ENCODE measurements at regions not wholly inside any gene's neighbourhood (a gene's known extent, or its start where the extent isn't known, plus 50 kb on each side); places are given as distances from the start of the nearest gene placed in this dataset.

DNA sequence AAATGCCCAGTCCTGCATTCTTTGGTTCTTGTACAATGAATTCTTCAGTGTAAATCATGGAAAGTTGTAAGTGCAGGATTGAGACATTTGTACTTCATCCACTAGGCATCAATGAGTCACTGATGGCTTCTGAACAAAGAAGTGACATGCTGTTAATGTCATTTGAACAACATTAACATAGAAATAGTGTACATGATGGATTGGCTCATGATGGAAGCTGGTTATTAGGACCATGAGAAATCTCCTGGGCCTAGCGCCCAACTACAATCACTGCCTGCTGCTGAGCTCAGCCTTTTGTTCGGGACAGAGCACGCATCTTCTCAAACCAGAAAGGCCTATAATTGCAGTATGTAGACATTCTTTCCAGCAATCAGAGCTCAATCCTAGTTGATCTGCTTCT, 316.8 kb upstream of the TSHZ2 start:
- H3K4me3 ChIP-seq (ENCODE audit: low read length), result no peak overlapping the region

DNA sequence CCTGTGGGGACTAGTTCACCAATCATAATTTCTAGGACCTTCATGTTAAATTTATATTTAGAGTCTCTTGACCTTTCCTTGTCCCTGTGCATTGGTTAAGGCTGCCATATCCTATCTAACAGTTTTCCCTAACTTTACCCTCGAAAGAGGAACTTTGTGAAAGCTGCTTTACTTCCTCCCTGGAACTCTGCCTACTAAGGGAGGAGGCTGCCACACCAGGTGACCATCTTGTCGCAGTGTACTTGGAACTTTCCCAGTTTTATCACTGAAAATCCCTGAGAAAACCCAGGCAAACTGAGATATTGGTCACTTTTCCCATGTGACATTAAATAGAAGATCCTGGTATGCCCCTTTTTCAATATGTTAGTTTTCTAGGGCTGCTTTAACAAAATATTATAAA, 317.6 kb upstream of the TSHZ2 start:
- no peaks in the 10 kb centered on the region for H3K4me1 ChIP-seq (ENCODE audit: insufficient read depth, low read length)
- no peaks in the 10 kb centered on the region for H3K9me3 ChIP-seq (ENCODE audit: low read length)
- no peaks in the 10 kb centered on the region for H3K36me3 ChIP-seq (ENCODE audit: insufficient read depth, low read length)
- no peak overlapping the region for H2AFZ ChIP-seq (ENCODE audit: low read depth, low read length)
- peaks cover 4% of the 10 kb centered on the region for H3K27me3 ChIP-seq (ENCODE audit: insufficient read depth, low read length)
- no peak overlapping the region for H3K4me3 ChIP-seq (ENCODE audit: low read length)

More for the DNA sequence above, 316.8 kb upstream of the TSHZ2 start:
- no peaks in the 10 kb centered on the region for H3K9me3 ChIP-seq (ENCODE audit: low read length)
- H3K4me1 ChIP-seq (ENCODE audit: insufficient read depth, low read length), result no peaks in the 10 kb centered on the region
- H3K27me3 ChIP-seq (ENCODE audit: insufficient read depth, low read length), result peaks cover 4% of the 10 kb centered on the region
- H3K36me3 ChIP-seq (ENCODE audit: insufficient read depth, low read length), result no peaks in the 10 kb centered on the region
- H2AFZ ChIP-seq (ENCODE audit: low read depth, low read length), result no peak overlapping the region

DNA sequence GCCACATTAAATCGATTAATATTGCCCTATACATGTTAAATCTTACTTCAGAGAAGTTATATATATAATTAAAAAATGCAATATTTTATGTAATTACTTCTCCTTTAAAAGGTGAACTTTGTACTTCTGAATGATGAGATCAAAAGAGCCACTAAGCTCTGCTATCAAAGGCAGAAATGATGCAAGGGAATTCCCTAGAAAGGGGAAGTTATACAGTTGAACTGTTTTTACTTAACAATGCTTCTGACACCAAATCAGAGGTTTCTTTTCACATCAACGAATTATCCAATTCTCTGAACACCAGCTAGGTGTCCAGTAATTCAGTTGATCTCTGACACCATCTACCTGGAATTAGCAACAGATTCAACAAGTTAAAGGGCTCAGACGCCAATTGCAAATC, 319.9 kb upstream of the TSHZ2 start:
- H2AFZ ChIP-seq (ENCODE audit: low read depth, low read length), result no peak overlapping the region
- no peak overlapping the region for H3K4me3 ChIP-seq (ENCODE audit: low read length)
- peaks cover 4% of the 10 kb centered on the region for H3K27me3 ChIP-seq (ENCODE audit: insufficient read depth, low read length)
- H3K9me3 ChIP-seq (ENCODE audit: low read length), result no peaks in the 10 kb centered on the region
- H3K36me3 ChIP-seq (ENCODE audit: insufficient read depth, low read length), result no peaks in the 10 kb centered on the region
- no peaks in the 10 kb centered on the region for H3K4me1 ChIP-seq (ENCODE audit: insufficient read depth, low read length)

GRCh38 chr20:52649727-52650126, 322.4 kb upstream of the TSHZ2 start:
- Histone ChIP-seq H3K4me3 (ENCODE audit: low read length) (no peak overlapping the region), H2AFZ (ENCODE audit: low read depth, low read length) (no peak overlapping the region), H3K36me3 (ENCODE audit: insufficient read depth, low read length) (no peaks in the 10 kb centered on the region), H3K4me1 (ENCODE audit: insufficient read depth, low read length) (no peaks in the 10 kb centered on the region), H3K9me3 (ENCODE audit: low read length) (no peaks in the 10 kb centered on the region), H3K27me3 (ENCODE audit: insufficient read depth, low read length) (peaks cover 4% of the 10 kb centered on the region)

GRCh38 chr20:52645822-52646221, 326.3 kb upstream of the TSHZ2 start:
- no peaks in the 10 kb centered on the region for H3K27me3 ChIP-seq (ENCODE audit: insufficient read depth, low read length)

DNA sequence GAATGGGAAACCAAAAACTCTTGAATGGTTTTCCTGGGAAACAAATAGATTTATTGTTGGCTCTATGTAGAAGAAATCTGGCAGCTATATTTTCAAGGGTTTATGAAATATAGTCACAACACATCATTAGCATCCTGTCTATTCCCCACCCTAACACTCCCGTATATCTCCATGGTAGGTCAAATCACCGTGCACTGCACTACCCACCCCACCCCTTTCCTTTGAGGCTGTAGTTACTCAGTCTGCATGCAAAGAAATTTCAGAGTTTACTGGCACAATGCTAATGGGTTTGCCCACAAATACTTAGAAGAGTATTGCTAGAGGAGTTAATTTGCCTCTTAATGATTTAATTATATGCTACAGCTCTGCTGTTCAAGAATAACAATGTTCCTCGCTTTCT, 329.1 kb upstream of the TSHZ2 start:
- Histone ChIP-seq H3K9me3 (ENCODE audit: low read length) (no peaks in the 10 kb centered on the region), H2AFZ (ENCODE audit: low read depth, low read length) (no peak overlapping the region), H3K4me3 (ENCODE audit: low read length) (no peak overlapping the region), H3K27me3 (ENCODE audit: insufficient read depth, low read length) (no peaks in the 10 kb centered on the region), H3K36me3 (ENCODE audit: insufficient read depth, low read length) (no peaks in the 10 kb centered on the region), H3K4me1 (ENCODE audit: insufficient read depth, low read length) (no peaks in the 10 kb centered on the region)

More at GRCh38 chr20:52645822-52646221, 326.3 kb upstream of the TSHZ2 start:
- Histone ChIP-seq H3K9me3 (ENCODE audit: low read length) (no peaks in the 10 kb centered on the region), H3K4me3 (ENCODE audit: low read length) (no peak overlapping the region), H3K36me3 (ENCODE audit: insufficient read depth, low read length) (no peaks in the 10 kb centered on the region), H3K4me1 (ENCODE audit: insufficient read depth, low read length) (no peaks in the 10 kb centered on the region), H2AFZ (ENCODE audit: low read depth, low read length) (no peak overlapping the region)

GRCh38 chr20:52637201-52637600, 335.0 kb upstream of the TSHZ2 start:
- Histone ChIP-seq H2AFZ (ENCODE audit: low read depth, low read length) (no peak overlapping the region), H3K4me3 (ENCODE audit: low read length) (no peak overlapping the region), H3K27me3 (ENCODE audit: insufficient read depth, low read length) (no peaks in the 10 kb centered on the region), H3K9me3 (ENCODE audit: low read length) (no peaks in the 10 kb centered on the region), H3K36me3 (ENCODE audit: insufficient read depth, low read length) (no peaks in the 10 kb centered on the region), H3K4me1 (ENCODE audit: insufficient read depth, low read length) (no peaks in the 10 kb centered on the region)

DNA sequence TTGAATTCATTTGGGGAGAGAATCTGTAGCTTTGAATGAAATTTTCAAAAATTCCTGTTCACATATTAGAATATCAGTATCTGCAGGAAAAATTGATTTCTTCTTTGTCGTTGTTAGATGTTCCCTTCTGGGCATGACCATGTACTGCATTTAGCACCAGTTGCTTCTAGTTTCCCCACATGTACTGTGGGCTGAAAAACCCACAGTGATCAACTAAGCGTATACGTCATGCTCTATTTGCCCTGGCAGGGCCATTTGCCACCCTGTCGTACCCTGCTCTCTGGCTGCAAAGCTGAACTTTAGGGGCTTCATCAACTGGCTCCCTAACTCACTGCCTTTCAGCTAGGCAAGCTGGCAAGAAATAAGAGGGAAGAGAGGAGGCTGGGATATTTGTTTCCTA, 340.7 kb upstream of the TSHZ2 start:
- no peaks in the 10 kb centered on the region for H3K36me3 ChIP-seq (ENCODE audit: insufficient read depth, low read length)
- H3K4me3 ChIP-seq (ENCODE audit: low read length), result no peak overlapping the region
- no peaks in the 10 kb centered on the region for H3K4me1 ChIP-seq (ENCODE audit: insufficient read depth, low read length)
- H3K9me3 ChIP-seq (ENCODE audit: low read length), result peaks cover 2% of the 10 kb centered on the region
- H2AFZ ChIP-seq (ENCODE audit: low read depth, low read length), result no peak overlapping the region
- no peaks in the 10 kb centered on the region for H3K27me3 ChIP-seq (ENCODE audit: insufficient read depth, low read length)

- Histone ChIP-seq H3K4me1 (ENCODE audit: insufficient read depth, low read length) (no peaks in the 10 kb centered on the region), H3K4me3 (ENCODE audit: low read length) (no peak overlapping the region), H2AFZ (ENCODE audit: low read depth, low read length) (no peak overlapping the region), H3K27me3 (ENCODE audit: insufficient read depth, low read length) (no peaks in the 10 kb centered on the region), H3K36me3 (ENCODE audit: insufficient read depth, low read length) (no peaks in the 10 kb centered on the region), H3K9me3 (ENCODE audit: low read length) (peaks cover 2% of the 10 kb centered on the region)
These were observed 342.0 kb upstream of the TSHZ2 start for GRCh38 chr20:52630138-52630537.

DNA sequence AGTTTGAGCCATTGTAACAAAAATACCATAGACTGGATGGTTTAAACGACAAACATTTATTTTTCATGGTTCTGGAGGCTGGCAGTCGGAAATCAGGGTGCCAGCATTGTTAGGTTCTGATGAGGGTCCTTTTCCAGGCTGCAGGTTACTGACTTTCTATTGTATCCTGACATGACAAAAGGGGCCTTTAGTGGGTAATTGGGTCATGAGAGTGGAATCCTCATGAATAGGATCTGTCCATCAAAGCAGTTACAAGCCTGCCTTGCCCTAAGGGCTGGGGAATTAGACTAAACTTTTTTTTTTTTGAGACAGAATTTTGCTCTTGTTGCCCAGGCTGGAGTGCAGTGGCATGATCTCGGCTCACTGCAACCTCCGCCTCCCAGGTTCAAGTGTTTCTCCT, 347.9 kb upstream of the TSHZ2 start:
- Histone ChIP-seq H3K27me3 (ENCODE audit: insufficient read depth, low read length) (no peaks in the 10 kb centered on the region), H3K36me3 (ENCODE audit: insufficient read depth, low read length) (no peaks in the 10 kb centered on the region), H3K4me3 (ENCODE audit: low read length) (no peak overlapping the region), H3K9me3 (ENCODE audit: low read length) (no peaks in the 10 kb centered on the region), H3K4me1 (ENCODE audit: insufficient read depth, low read length) (peaks cover 18% of the 10 kb centered on the region), H2AFZ (ENCODE audit: low read depth, low read length) (no peak overlapping the region)

- Histone ChIP-seq H3K4me3 (ENCODE audit: low read length) (no peak overlapping the region), H3K27me3 (ENCODE audit: insufficient read depth, low read length) (no peaks in the 10 kb centered on the region), H2AFZ (ENCODE audit: low read depth, low read length) (no peak overlapping the region), H3K36me3 (ENCODE audit: insufficient read depth, low read length) (no peaks in the 10 kb centered on the region), H3K4me1 (ENCODE audit: insufficient read depth, low read length) (peaks cover 25% of the 10 kb centered on the region), H3K9me3 (ENCODE audit: low read length) (no peaks in the 10 kb centered on the region)
These were observed 350.1 kb upstream of the TSHZ2 start for GRCh38 chr20:52622081-52622480.

- no peaks in the 10 kb centered on the region for H3K27me3 ChIP-seq (ENCODE audit: insufficient read depth, low read length)
- H3K4me1 ChIP-seq (ENCODE audit: insufficient read depth, low read length), result peaks cover 30% of the 10 kb centered on the region
- H3K36me3 ChIP-seq (ENCODE audit: insufficient read depth, low read length), result no peaks in the 10 kb centered on the region
- H2AFZ ChIP-seq (ENCODE audit: low read depth, low read length), result no peak overlapping the region
- H3K4me3 ChIP-seq (ENCODE audit: low read length), result no peak overlapping the region
- no peaks in the 10 kb centered on the region for H3K9me3 ChIP-seq (ENCODE audit: low read length)
These were observed 350.8 kb upstream of the TSHZ2 start for GRCh38 chr20:52621401-52621800.

DNA sequence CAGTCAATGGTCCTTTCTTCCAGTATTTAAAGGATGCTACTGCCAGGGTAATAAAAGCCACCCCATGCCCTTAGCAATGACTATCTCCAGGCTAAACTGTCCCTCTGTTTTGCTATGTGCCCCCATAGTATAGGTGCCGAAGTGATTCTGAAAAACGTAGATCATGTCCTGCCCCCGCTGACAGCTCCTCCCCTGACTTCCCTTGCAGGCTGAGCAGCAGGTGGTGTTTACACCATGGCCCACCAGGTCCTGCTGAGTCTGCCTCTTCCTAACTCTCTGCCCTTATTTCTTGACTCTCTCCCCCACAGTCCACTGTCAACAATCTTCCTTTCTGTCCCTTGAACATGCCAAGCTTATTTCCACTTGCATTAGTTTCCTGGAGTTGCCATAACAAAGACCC, 352.5 kb upstream of the TSHZ2 start:
- no peak overlapping the region for H2AFZ ChIP-seq (ENCODE audit: low read depth, low read length)
- H3K4me3 ChIP-seq (ENCODE audit: low read length), result no peak overlapping the region
- peaks cover 28% of the 10 kb centered on the region for H3K4me1 ChIP-seq (ENCODE audit: insufficient read depth, low read length)
- H3K9me3 ChIP-seq (ENCODE audit: low read length), result no peaks in the 10 kb centered on the region
- no peaks in the 10 kb centered on the region for H3K36me3 ChIP-seq (ENCODE audit: insufficient read depth, low read length)
- H3K27me3 ChIP-seq (ENCODE audit: insufficient read depth, low read length), result no peaks in the 10 kb centered on the region

GRCh38 chr20:52619101-52619500, 353.1 kb upstream of the TSHZ2 start:
- no peak overlapping the region for H2AFZ ChIP-seq (ENCODE audit: low read depth, low read length)

More at GRCh38 chr20:52619101-52619500, 353.1 kb upstream of the TSHZ2 start:
- no peaks in the 10 kb centered on the region for H3K9me3 ChIP-seq (ENCODE audit: low read length)
- peaks cover 24% of the 10 kb centered on the region for H3K4me1 ChIP-seq (ENCODE audit: insufficient read depth, low read length)
- H3K4me3 ChIP-seq (ENCODE audit: low read length), result no peak overlapping the region
- H3K27me3 ChIP-seq (ENCODE audit: insufficient read depth, low read length), result no peaks in the 10 kb centered on the region
- no peaks in the 10 kb centered on the region for H3K36me3 ChIP-seq (ENCODE audit: insufficient read depth, low read length)
